MCF 10A (cell line): ENCODE measurements at regions not wholly inside any gene's neighbourhood (a gene's known extent, or its start where the extent isn't known, plus 50 kb on each side); places are given as distances from the start of the nearest gene placed in this dataset.

Experiments
- BruUV-seq: library from RNA; stranded (reverse); fragments of 400-500 nt; replicated peaks from 2 replicates; lab custom pipeline; 2021; lab: Mats Ljungman, UMichigan
- CTCF ChIA-PET: fragments of 300-600 bp; sonication (Branson Sonifier 250); formaldehyde crosslinking; extraction: SDS; loops from one replicate; lab custom pipeline; 2021; ENCODE audit warnings: antibody characterized with exemption, inconsistent platforms; lab: Yijun Ruan, JAX
- POLR2A ChIA-PET: fragments of 300-600, 350-650 bp; sonication (Branson Sonifier 250); formaldehyde crosslinking; extraction: SDS; loops from one replicate; lab custom pipeline; 2020; ENCODE audit warnings: antibody characterized with exemption, inconsistent platforms; lab: Yijun Ruan, JAX
- DNase-seq: peaks from one replicate; pipeline ENCODE4 v3.0.0-alpha.2; 2018; ENCODE audit not compliant: unreplicated experiment
- H3K27ac Mint-ChIP-seq: one replicate; pipeline ENCODE4 v1.8.0; 2022; ENCODE audit warnings: mild to moderate bottlenecking, low read depth, mixed read lengths; ENCODE audit not compliant: unreplicated experiment
- H3K27me3 Mint-ChIP-seq: one replicate; pipeline ENCODE4 v1.8.0; 2022; ENCODE audit warnings: mixed read lengths; ENCODE audit not compliant: insufficient read depth, unreplicated experiment
- H3K36me3 Mint-ChIP-seq: one replicate; pipeline ENCODE4 v1.8.0; 2022; ENCODE audit warnings: mild to moderate bottlenecking, moderate library complexity, mixed read lengths; ENCODE audit not compliant: insufficient read depth, unreplicated experiment
- H3K4me1 Mint-ChIP-seq: one replicate; pipeline ENCODE4 v1.8.0; 2022; ENCODE audit warnings: mixed read lengths; ENCODE audit not compliant: insufficient read depth, unreplicated experiment
- H3K4me3 Mint-ChIP-seq: one replicate; pipeline ENCODE4 v1.8.0; 2022; ENCODE audit warnings: mild to moderate bottlenecking, moderate library complexity, mixed read lengths; ENCODE audit not compliant: unreplicated experiment
- H3K9me3 Mint-ChIP-seq: one replicate; pipeline ENCODE4 v1.8.0; 2022; ENCODE audit warnings: mixed read lengths; ENCODE audit not compliant: unreplicated experiment
- CTCF ChIP-seq: fragments of 200-600 bp; IDR thresholded peaks from one replicate; pipeline ENCODE4 v1.8.0; 2022; ENCODE audit warnings: antibody characterized with exemption, mild to moderate bottlenecking; ENCODE audit not compliant: unreplicated experiment
- intact Hi-C: fragments of 100-400 bp; cut with micrococcal nuclease; formaldehyde crosslinking; loops from 2 replicates; pipeline ENCODE4 v1.14.1; 2022

- BruUV-seq: no TSS peak
- H3K4me3 Mint-ChIP-seq: no peak overlapping the region
- no peaks in the 10 kb centered on the region for H3K27me3 Mint-ChIP-seq
- no peak overlapping the region for H3K27ac Mint-ChIP-seq
- no peak for DNase-seq
- no peak for TF ChIP-seq CTCF
- no peaks in the 10 kb centered on the region for H3K9me3 Mint-ChIP-seq
- ChIA-PET POLR2A (interaction anchor here (0.7 kb wide), 1 partner anchor 335 kb away, joined by 3 read pairs; no protein-coding TSS in a partner anchor), CTCF (no interaction called here)
- H3K4me1 Mint-ChIP-seq: no peaks in the 10 kb centered on the region
- no peaks in the 10 kb centered on the region for H3K36me3 Mint-ChIP-seq
- intact Hi-C loops: no loop called here
These were observed 161.8 kb downstream of the IBTK start for GRCh38 chr6:82085701-82086100.

- no peak for DNase-seq
- CTCF ChIA-PET: no interaction called here
- H3K27ac Mint-ChIP-seq: no peak overlapping the region
These were observed 163.1 kb downstream of the IBTK start for GRCh38 chr6:82084324-82084920.

GRCh38 chr6:82083646-82084045, 163.9 kb downstream of the IBTK start:
- no peak overlapping the region for H3K27ac Mint-ChIP-seq
- H3K4me3 Mint-ChIP-seq: no peak overlapping the region
- intact Hi-C loops: no loop called here
- CTCF ChIA-PET: no interaction called here
- no peak for DNase-seq
- BruUV-seq: no TSS peak
- no peaks in the 10 kb centered on the region for H3K27me3 Mint-ChIP-seq
- TF ChIP-seq CTCF: no peak
- POLR2A ChIA-PET: no interaction called here
- no peaks in the 10 kb centered on the region for H3K4me1 Mint-ChIP-seq
- no peaks in the 10 kb centered on the region for H3K36me3 Mint-ChIP-seq
- H3K9me3 Mint-ChIP-seq: peaks cover 8% of the 10 kb centered on the region

More at GRCh38 chr6:82084324-82084920, 163.1 kb downstream of the IBTK start:
- POLR2A ChIA-PET: interaction anchor here (0.6 kb wide), 2 partner anchors 119 to 1993 kb away, joined by 3 read pairs; no protein-coding TSS in a partner anchor
- intact Hi-C loops: no loop called here
- Mint-ChIP-seq H3K27me3 (no peaks in the 10 kb centered on the region), H3K36me3 (no peaks in the 10 kb centered on the region), H3K4me1 (no peaks in the 10 kb centered on the region), H3K4me3 (no peak overlapping the region), H3K9me3 (peaks cover 6% of the 10 kb centered on the region)
- TF ChIP-seq CTCF: no peak
- BruUV-seq: no TSS peak

GRCh38 chr6:82080767-82081166, 166.8 kb downstream of the IBTK start:
- no peak for TF ChIP-seq CTCF
- ChIA-PET CTCF (no interaction called here), POLR2A (no interaction called here)
- Mint-ChIP-seq H3K27me3 (no peaks in the 10 kb centered on the region), H3K9me3 (peaks cover 8% of the 10 kb centered on the region), H3K4me1 (no peaks in the 10 kb centered on the region), H3K27ac (no peak overlapping the region), H3K4me3 (no peak overlapping the region), H3K36me3 (no peaks in the 10 kb centered on the region)
- intact Hi-C loops: no loop called here
- DNase-seq: no peak
- no TSS peak for BruUV-seq
